ENCODE measurements at regions not wholly inside any gene's neighbourhood (a gene's known extent, or its start where the extent isn't known, plus 50 kb on each side); places are given as distances from the start of the nearest gene placed in this dataset.

- TF ChIP-seq BCLAF1 (IDR thresholded peaks at IDR 0.05) (no peak), STAT6 (CRISPR knock-in tag; IDR thresholded peaks at IDR 0.05; ENCODE audit: borderline replicate concordance) (no peak), POLR2AphosphoS2 (IDR thresholded peaks at IDR 0.05; ENCODE audit: low read depth, low read length) (no peak), POLR2G (IDR thresholded peaks at IDR 0.05; ENCODE audit: low read depth, low read length) (no peak), ZNF790 (CRISPR knock-in tag; IDR thresholded peaks at IDR 0.05; ENCODE audit: borderline replicate concordance) (no peak), BRD4 (CRISPR knock-in tag; IDR thresholded peaks at IDR 0.05) (no peak), TFDP1 (CRISPR knock-in tag; IDR thresholded peaks at IDR 0.05; ENCODE audit: borderline replicate concordance) (no peak), ZNF17 (CRISPR knock-in tag; IDR thresholded peaks at IDR 0.05) (no peak), ZNF572 (CRISPR knock-in tag; IDR thresholded peaks at IDR 0.05) (no peak)
Measured at GRCh38 chr22:47230251-47230650, 467.8 kb downstream of the TBC1D22A start (continued).

Data from HepG2 (cell line).